B cell (primary cell): ENCODE measurements at regions not wholly inside any gene's neighbourhood (a gene's known extent, or its start where the extent isn't known, plus 50 kb on each side); places are given as distances from the start of the nearest gene placed in this dataset.

Source experiments
- ATAC-seq: fragments of 200-7000 bp; cut with Tn5 transposase; one replicate; pipeline ENCODE4 v1.10.0; 2021; ENCODE audit warnings: low read depth, mild to moderate bottlenecking, moderate number of reproducible peaks, moderate library complexity
- CTCF ChIA-PET: fragments of 350-600 bp; sonication (Branson Sonifier 250); formaldehyde crosslinking; loops from one replicate; lab custom pipeline; 2021; ENCODE audit warnings: antibody characterized with exemption, inconsistent platforms; lab: Charles Lee
- POLR2A ChIA-PET: fragments of 350-600 bp; sonication (Branson Sonifier 250); formaldehyde crosslinking; loops from one replicate; lab custom pipeline; 2021; ENCODE audit warnings: antibody characterized with exemption; lab: Charles Lee
- DNase-seq: peaks from one replicate; pipeline ENCODE4 v3.0.0; 2013
- H2AFZ ChIP-seq: 2 replicates; pipeline ENCODE4 v1.6.1; 2012; ENCODE audit warnings: mild to moderate bottlenecking, low read depth, low read length; ENCODE audit not compliant: insufficient read depth, poor library complexity, severe bottlenecking
- H3K27ac ChIP-seq, 2 donors: 1 replicate in 1 of 2; 2 replicates in 1 of 2; pipeline ENCODE4 v1.5.1; 2012 to 2013; ENCODE audit warnings: low read length in 2 of 2, mild to moderate bottlenecking in 2 of 2, moderate library complexity in 1 of 2
- H3K27me3 ChIP-seq, 4 experiments: fragments of 200-600 bp in 1 of 4; sonication (generic) in 1 of 4; replicated peaks in 1 of 4; 1 replicate in 2 of 4; 2 replicates in 2 of 4; pipeline versions ENCODE4 v1.6.1 to v1.7.0; 2013 to 2016; ENCODE audit warnings: low read length in 3 of 4, mild to moderate bottlenecking in 2 of 4, mixed read lengths in 1 of 4, moderate library complexity in 1 of 4; ENCODE audit not compliant: insufficient read depth in 4 of 4, control insufficient read depth in 3 of 4; ENCODE audit errors: control extremely low read depth in 1 of 4
- H3K36me3 ChIP-seq, 2 experiments: replicated peaks in 1 of 2; 1 replicate in 1 of 2; 2 replicates in 1 of 2; pipeline versions ENCODE4 v1.6.1 to v1.7.1; 2013; ENCODE audit warnings: low read length in 1 of 2; ENCODE audit not compliant: insufficient read depth in 2 of 2, control insufficient read depth in 1 of 2; ENCODE audit errors: control extremely low read depth in 1 of 2, extremely low read depth in 1 of 2
- H3K4me1 ChIP-seq, 2 donors: fragments of 200-600 bp in 1 of 2; sonication (generic) in 1 of 2; 1 replicate in 1 of 2; 2 replicates in 1 of 2; pipeline versions ENCODE4 v1.5.1 to v1.6.1; 2013 to 2017; ENCODE audit warnings: low read length in 2 of 2; ENCODE audit not compliant: control insufficient read depth in 2 of 2, insufficient read depth in 2 of 2
- H3K4me2 ChIP-seq: replicated peaks from 2 replicates; pipeline ENCODE3; 2012; ENCODE audit warnings: mild to moderate bottlenecking, low read depth, low read length; ENCODE audit not compliant: poor library complexity, severe bottlenecking
- H3K4me3 ChIP-seq, 5 experiments: fragments of 200-600 bp in 1 of 5; sonication (generic) in 1 of 5; 1 replicate in 3 of 5; 2 replicates in 2 of 5; pipeline versions ENCODE4 v1.5.1 to v1.7.0; 2011 to 2016; ENCODE audit warnings: low read length in 4 of 5, mild to moderate bottlenecking in 4 of 5, low read depth in 2 of 5, control low read depth in 1 of 5, moderate library complexity in 1 of 5; ENCODE audit not compliant: insufficient read depth in 1 of 5; ENCODE audit errors: control extremely low read depth in 1 of 5, extremely low read depth in 1 of 5
- H3K79me2 ChIP-seq: fragments of 200-600 bp; sonication (generic); one replicate; pipeline ENCODE4 v1.6.0; 2016; ENCODE audit warnings: low read length; ENCODE audit not compliant: control insufficient read depth, insufficient read depth
- H3K9ac ChIP-seq: fragments of 200-600 bp; sonication (generic); 2 replicates; pipeline ENCODE4 v1.6.1; 2017; ENCODE audit warnings: mild to moderate bottlenecking, low read length, moderate library complexity
- H3K9me3 ChIP-seq, 3 donors: one replicate each; pipeline versions ENCODE4 v1.6.1 to v1.7.1; 2013; ENCODE audit warnings: low read length in 2 of 3; ENCODE audit not compliant: control insufficient read depth in 2 of 3, insufficient read depth in 1 of 3; ENCODE audit errors: control extremely low read depth in 1 of 3
- H4K20me1 ChIP-seq: 2 replicates; pipeline ENCODE4 v1.6.0; 2012; ENCODE audit warnings: mild to moderate bottlenecking, low read length; ENCODE audit not compliant: insufficient read depth, control insufficient read depth, poor library complexity, severe bottlenecking
- H3K27ac Mint-ChIP-seq: one replicate; pipeline ENCODE4 v1.8.0; 2021; ENCODE audit warnings: mixed read lengths
- H3K27me3 Mint-ChIP-seq: one replicate; pipeline ENCODE4 v1.8.0; 2021; ENCODE audit warnings: mixed read lengths
- H3K4me1 Mint-ChIP-seq: one replicate; pipeline ENCODE4 v1.8.0; 2021; ENCODE audit warnings: mixed read lengths
- H3K4me3 Mint-ChIP-seq: one replicate; pipeline ENCODE4 v1.8.0; 2021; ENCODE audit warnings: mixed read lengths
- H3K9me3 Mint-ChIP-seq: one replicate; pipeline ENCODE4 v1.8.0; 2022; ENCODE audit warnings: mixed read lengths; ENCODE audit not compliant: insufficient read depth
- EZH2 ChIP-seq: IDR thresholded peaks from 2 replicates; pipeline ENCODE4 v1.6.1; 2012; ENCODE audit warnings: borderline replicate concordance, low read depth, mild to moderate bottlenecking, moderate library complexity, low read length; ENCODE audit not compliant: insufficient read depth, poor library complexity, severe bottlenecking
- WGBS: methylation state at CpG from one replicate; pipeline ENCODE4 v1.1.5; 2013; ENCODE audit warnings: missing lambda C conversion rate; ENCODE audit not compliant: insufficient coverage; 5-methylcytosine and 5-hydroxymethylcytosine counted together
- intact Hi-C: fragments of 100-400 bp; cut with micrococcal nuclease; formaldehyde crosslinking; loops from one replicate; pipeline ENCODE4 v1.10.0; 2022
- TF ChIP-seq, protein P1 (sequence below): fragments of 200-600 bp; IDR thresholded peaks from one replicate; pipeline ENCODE4 v1.8.0; 2022; ENCODE audit warnings: antibody characterized with exemption, mild to moderate bottlenecking

DNA sequence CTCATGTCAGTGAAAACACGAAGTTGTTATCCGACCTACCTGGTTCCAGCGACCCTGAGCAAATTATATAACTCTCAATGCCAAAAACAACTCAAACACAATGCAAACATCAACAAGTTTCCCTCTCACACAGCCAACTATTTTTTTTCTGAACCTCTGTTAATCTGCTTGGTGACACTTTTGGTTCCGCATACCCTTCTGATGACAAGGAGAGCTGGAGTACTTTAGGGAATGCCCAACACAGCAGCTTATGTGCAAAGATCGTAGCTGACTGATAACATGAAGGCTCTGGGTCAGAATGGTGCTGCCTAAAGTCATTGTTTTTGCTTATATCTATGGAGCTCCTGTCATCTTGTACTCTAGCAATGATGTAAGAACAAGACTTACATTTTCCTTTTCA is 72.7 kb upstream of the CCDC68 start:
- Histone ChIP-seq H3K4me3 (no peak overlapping the region), H3K9ac (no peak overlapping the region), H3K27ac (no peak overlapping the region), H3K27me3 (no peaks in the 10 kb centered on the region), H3K79me2 (no peaks in the 10 kb centered on the region), H2AFZ (no peak overlapping the region), H3K9me3 (no peaks in the 10 kb centered on the region), H3K36me3 (no peaks in the 10 kb centered on the region), H4K20me1 (no peaks in the 10 kb centered on the region), H3K4me1 (no peaks in the 10 kb centered on the region), H3K4me2 (no peak overlapping the region)
- DNase-seq (no peak), ATAC-seq (no peak)
- peaks cover 2% of the 10 kb centered on the region for H3K4me1 Mint-ChIP-seq
- CTCF ChIA-PET: interaction anchor here (0.6 kb wide), 1 partner anchor 87 kb away, joined by 4 read pairs; no protein-coding TSS in a partner anchor
- intact Hi-C loops: no loop called here
- POLR2A ChIA-PET: no interaction called here
- H3K4me3 Mint-ChIP-seq: no peak overlapping the region
- H3K27me3 Mint-ChIP-seq: no peaks in the 10 kb centered on the region
- WGBS: 84% methylated on average over 5 of the region's 5 CpGs
- no peak overlapping the region for H3K27ac Mint-ChIP-seq
- H3K9me3 Mint-ChIP-seq: no peaks in the 10 kb centered on the region
- no peak for TF ChIP-seq EZH2
- TF ChIP-seq, protein P1, sequence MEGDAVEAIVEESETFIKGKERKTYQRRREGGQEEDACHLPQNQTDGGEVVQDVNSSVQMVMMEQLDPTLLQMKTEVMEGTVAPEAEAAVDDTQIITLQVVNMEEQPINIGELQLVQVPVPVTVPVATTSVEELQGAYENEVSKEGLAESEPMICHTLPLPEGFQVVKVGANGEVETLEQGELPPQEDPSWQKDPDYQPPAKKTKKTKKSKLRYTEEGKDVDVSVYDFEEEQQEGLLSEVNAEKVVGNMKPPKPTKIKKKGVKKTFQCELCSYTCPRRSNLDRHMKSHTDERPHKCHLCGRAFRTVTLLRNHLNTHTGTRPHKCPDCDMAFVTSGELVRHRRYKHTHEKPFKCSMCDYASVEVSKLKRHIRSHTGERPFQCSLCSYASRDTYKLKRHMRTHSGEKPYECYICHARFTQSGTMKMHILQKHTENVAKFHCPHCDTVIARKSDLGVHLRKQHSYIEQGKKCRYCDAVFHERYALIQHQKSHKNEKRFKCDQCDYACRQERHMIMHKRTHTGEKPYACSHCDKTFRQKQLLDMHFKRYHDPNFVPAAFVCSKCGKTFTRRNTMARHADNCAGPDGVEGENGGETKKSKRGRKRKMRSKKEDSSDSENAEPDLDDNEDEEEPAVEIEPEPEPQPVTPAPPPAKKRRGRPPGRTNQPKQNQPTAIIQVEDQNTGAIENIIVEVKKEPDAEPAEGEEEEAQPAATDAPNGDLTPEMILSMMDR: no peak

DNA sequence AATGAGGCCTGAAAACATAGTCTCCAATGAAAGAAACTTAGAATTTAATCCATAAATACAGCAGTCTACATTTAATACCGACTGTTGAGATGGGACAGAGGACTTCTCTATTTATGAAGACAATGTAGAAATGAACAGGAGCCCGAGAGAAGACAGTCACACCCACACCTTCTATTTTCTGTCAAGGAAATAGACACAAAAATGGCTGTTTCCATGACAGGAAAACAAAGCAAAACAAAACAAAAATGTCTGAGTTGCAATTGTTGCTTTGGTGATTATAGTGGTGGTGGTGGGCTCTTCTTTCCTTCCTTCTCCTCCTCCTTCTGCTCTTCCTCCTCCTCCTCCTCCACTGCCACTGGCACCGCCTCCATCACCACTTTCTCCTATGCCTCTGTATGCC is 72.3 kb upstream of the CCDC68 start:
- Histone ChIP-seq H3K79me2 (no peaks in the 10 kb centered on the region), H3K4me3 (no peak overlapping the region), H3K9me3 (no peaks in the 10 kb centered on the region), H3K27me3 (no peaks in the 10 kb centered on the region), H3K4me1 (no peaks in the 10 kb centered on the region), H3K9ac (no peak overlapping the region), H3K27ac (no peak overlapping the region), H3K36me3 (no peaks in the 10 kb centered on the region), H2AFZ (no peak overlapping the region), H4K20me1 (no peaks in the 10 kb centered on the region), H3K4me2 (no peak overlapping the region)
- CTCF ChIA-PET: no interaction called here
- Mint-ChIP-seq H3K9me3 (no peaks in the 10 kb centered on the region), H3K4me3 (no peak overlapping the region), H3K27ac (no peak overlapping the region), H3K4me1 (peaks cover 2% of the 10 kb centered on the region), H3K27me3 (no peaks in the 10 kb centered on the region)
- POLR2A ChIA-PET: no interaction called here
- intact Hi-C loops: no loop called here
- WGBS: no CpG with 5 or more reads among the region's 3 CpGs
- DNase-seq: no peak
- no peak for TF ChIP-seq EZH2
- TF ChIP-seq, protein P1: no peak
- ATAC-seq: no peak
